Esophagus muscularis mucosa (tissue), 4 donors: ENCODE measurements at regions not wholly inside any gene's neighbourhood (a gene's known extent, or its start where the extent isn't known, plus 50 kb on each side); places are given as distances from the start of the nearest gene placed in this dataset.

ENCODE experiments used
- DNase-seq: peaks from one replicate; pipeline ENCODE4 v3.0.0-alpha.2; 2017; ENCODE audit errors: extremely low spot score
- H3K27ac ChIP-seq, 4 donors: fragments of 200-600 bp; sonication (generic); replicated peaks in 1 of 4; 1 replicate in 3 of 4; 2 replicates in 1 of 4; pipeline ENCODE4 v1.5.1; 2016 to 2019; ENCODE audit warnings: mild to moderate bottlenecking in 1 of 4
- H3K27me3 ChIP-seq, 4 donors: fragments of 200-600 bp; sonication (generic); one replicate each; pipeline versions ENCODE4 v1.5.1 to v1.6.0; 2016 to 2019
- H3K36me3 ChIP-seq, 4 donors: fragments of 200-600 bp; sonication (generic); one replicate each; pipeline ENCODE4 v1.5.1; 2016 to 2019
- H3K4me1 ChIP-seq, 4 donors: fragments of 200-600 bp; sonication (generic); one replicate each; pipeline ENCODE4 v1.5.1; 2016 to 2019
- H3K4me3 ChIP-seq, 4 donors: fragments of 200-600 bp; sonication (generic); 1 replicate in 2 of 4; 2 replicates in 2 of 4; pipeline ENCODE4 v1.5.1; 2016 to 2019; ENCODE audit warnings: mild to moderate bottlenecking in 4 of 4, moderate library complexity in 1 of 4
- H3K9me3 ChIP-seq, 4 donors: fragments of 200-600 bp; sonication (generic); 1 replicate in 3 of 4; 2 replicates in 1 of 4; pipeline ENCODE4 v1.5.1; 2016 to 2019
- EP300 ChIP-seq: sonication (generic); formaldehyde crosslinking; IDR thresholded peaks from one replicate; pipeline ENCODE4 v1.6.1; 2017; ENCODE audit warnings: antibody characterized with exemption
- POLR2A ChIP-seq: fragments of 450-650 bp; IDR thresholded peaks from one replicate; pipeline ENCODE4 v1.6.1; 2017; ENCODE audit warnings: antibody characterized with exemption, moderate library complexity, mild to moderate bottlenecking, low read depth
- POLR2AphosphoS5 ChIP-seq, 2 donors: sonication (generic); formaldehyde crosslinking; IDR thresholded peaks; one replicate each; pipeline ENCODE4 v1.6.1; 2017; ENCODE audit warnings: antibody characterized with exemption in 2 of 2
- WGBS: methylation state at CpG from one replicate; pipeline ENCODE4 v1.1.5; 2018; 5-methylcytosine and 5-hydroxymethylcytosine counted together
- intact Hi-C: fragments of 100-400 bp; cut with DNase I; formaldehyde crosslinking; loops from one replicate; pipeline ENCODE4 v1.15.1; 2023
- TF ChIP-seq, protein P1 (sequence below), 3 experiments: fragments of 200-600 bp in 2 of 3; fragments of 450-650 bp in 1 of 3; sonication (generic) in 2 of 3; IDR thresholded peaks; one replicate each; pipeline ENCODE4 v1.5.1; 2017 to 2019; ENCODE audit warnings: antibody characterized with exemption in 3 of 3, mild to moderate bottlenecking in 2 of 3, moderate library complexity in 1 of 3

DNA sequence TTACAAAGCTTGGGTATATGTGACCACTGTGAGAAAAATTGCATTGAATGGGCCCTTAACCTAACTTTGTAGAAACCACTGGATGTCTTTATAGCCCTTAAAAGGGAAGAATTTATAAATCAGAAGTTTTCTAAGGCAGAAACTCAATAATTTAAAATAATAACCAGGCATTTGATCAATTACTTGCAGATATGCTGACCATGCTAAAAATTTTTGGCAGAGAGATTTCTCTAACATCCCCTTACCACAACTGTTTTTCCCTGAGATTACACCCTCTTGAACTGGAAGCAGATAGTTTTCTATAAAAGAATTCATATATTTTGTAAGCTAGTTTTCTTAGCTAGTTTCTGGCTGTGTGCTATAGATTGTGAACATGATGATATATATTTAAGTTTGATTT is 428.3 kb downstream of the KIF4B start:
- Histone ChIP-seq H3K9me3 (no peaks in the 10 kb centered on the region), H3K4me1 (peaks cover 0 to 4% (median 0%) of the 10 kb centered on the region in 4 donors), H3K27me3 (no peaks in the 10 kb centered on the region), H3K27ac (no peak overlapping the region), H3K36me3 (no peaks in the 10 kb centered on the region), H3K4me3 (no peak overlapping the region)
- intact Hi-C loops = no loop called here
- TF ChIP-seq EP300 = no peak
- TF ChIP-seq, protein P1, sequence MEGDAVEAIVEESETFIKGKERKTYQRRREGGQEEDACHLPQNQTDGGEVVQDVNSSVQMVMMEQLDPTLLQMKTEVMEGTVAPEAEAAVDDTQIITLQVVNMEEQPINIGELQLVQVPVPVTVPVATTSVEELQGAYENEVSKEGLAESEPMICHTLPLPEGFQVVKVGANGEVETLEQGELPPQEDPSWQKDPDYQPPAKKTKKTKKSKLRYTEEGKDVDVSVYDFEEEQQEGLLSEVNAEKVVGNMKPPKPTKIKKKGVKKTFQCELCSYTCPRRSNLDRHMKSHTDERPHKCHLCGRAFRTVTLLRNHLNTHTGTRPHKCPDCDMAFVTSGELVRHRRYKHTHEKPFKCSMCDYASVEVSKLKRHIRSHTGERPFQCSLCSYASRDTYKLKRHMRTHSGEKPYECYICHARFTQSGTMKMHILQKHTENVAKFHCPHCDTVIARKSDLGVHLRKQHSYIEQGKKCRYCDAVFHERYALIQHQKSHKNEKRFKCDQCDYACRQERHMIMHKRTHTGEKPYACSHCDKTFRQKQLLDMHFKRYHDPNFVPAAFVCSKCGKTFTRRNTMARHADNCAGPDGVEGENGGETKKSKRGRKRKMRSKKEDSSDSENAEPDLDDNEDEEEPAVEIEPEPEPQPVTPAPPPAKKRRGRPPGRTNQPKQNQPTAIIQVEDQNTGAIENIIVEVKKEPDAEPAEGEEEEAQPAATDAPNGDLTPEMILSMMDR (IDR thresholded peaks at IDR 0.05) = no peak
- no peak for DNase-seq

DNA sequence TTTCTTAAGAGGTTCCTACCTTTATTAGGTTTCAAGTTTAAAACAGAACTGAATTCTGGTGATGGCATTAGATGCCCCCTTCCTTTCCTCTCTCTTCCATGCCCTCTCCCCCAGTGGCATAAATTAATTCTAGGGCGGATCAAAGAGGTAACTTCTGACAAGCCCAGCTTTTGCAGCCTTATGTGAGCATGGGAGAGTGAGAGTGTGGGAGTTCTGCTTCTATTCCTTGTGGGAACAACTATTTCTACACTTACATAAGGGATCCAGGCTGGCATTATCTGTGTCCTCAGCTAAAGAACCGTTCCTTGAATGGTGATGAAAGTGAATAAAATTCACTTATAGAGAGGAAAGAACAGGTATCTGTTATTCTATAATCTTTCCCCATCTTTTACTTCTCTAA is 437.6 kb downstream of the KIF4B start:
- Histone ChIP-seq H3K4me3 (no peak overlapping the region), H3K36me3 (no peaks in the 10 kb centered on the region), H3K9me3 (no peaks in the 10 kb centered on the region), H3K27me3 (no peaks in the 10 kb centered on the region), H3K4me1 (no peaks in the 10 kb centered on the region), H3K27ac (no peak overlapping the region)
- DNase-seq = no peak
- WGBS = 76% methylated on average over 2 of the region's 2 CpGs
- intact Hi-C loops = no loop called here
- no peak for TF ChIP-seq POLR2AphosphoS5 (IDR thresholded peaks at IDR 0.05)

DNA sequence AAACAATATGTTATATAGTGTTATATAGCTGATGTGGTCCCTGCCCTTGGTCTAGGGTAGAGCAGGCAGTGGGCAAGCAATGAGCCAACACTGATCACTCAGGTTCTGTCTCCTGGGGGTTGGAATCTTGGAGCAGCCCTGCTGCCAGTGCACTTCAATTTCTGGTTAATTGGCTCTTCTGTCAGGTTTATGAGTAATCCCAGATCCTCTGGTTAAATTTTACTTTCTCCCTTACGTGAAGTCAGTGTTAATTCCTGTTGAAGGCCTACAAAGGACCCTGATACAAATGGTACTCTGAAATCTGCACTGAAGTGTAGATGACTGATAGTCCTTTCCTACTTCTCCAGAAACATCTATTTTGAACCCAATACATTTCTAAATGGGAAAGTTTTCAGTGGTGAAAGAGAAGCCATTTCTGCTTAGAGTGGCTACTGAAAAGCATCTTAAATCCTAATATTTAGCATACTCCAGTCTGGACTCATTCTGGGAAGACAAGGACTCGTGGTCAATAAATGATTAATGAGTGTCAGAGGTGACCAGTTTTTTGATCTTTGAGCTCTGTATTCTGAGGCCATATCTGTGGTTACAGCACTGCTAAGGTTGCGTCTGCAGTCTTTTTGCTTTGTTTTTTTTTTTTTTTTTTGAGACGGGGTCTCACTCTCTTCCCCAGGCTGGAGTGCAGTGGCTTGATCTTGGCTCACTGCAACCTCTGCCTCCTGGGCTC is 442.4 kb downstream of the KIF4B start:
- H3K4me3 ChIP-seq = no peak overlapping the region
- no peaks in the 10 kb centered on the region for H3K9me3 ChIP-seq
- WGBS = 82% methylated on average over 4 of the region's 4 CpGs
- DNase-seq = no peak
- no peaks in the 10 kb centered on the region for H3K36me3 ChIP-seq
- H3K4me1 ChIP-seq = no peaks in the 10 kb centered on the region
- TF ChIP-seq POLR2AphosphoS5 (IDR thresholded peaks at IDR 0.05) = no peak
- H3K27ac ChIP-seq = no peak overlapping the region
- intact Hi-C loops = no loop called here
- no peaks in the 10 kb centered on the region for H3K27me3 ChIP-seq

DNA sequence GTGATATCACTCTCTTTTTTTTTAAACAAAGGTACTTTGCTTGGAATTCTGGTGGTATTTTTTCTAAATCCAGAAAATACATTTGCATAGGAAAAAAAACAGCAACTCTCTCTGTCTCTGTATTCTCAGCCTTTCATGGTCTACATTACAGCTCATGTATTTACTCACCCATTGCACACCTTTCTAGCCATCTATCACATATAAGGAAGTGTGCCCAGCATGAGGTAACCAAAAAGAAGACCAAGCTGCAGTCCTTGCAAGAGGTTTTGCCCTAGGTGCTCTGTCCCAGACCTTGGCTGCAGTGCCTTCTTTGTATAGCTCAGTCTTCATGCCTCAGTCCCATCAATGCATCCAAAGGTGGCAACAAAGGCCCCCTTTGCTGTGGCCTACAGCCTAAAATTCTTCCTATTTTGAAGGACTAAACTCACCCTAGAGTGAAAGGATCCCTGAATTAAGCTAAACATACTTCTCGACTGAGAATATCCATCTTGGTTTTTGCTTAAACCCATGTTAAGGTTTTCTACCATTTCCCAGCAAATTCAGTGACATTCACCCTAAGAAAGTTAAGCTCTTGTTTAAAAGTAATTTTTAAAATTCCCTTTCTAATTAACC is 446.4 kb downstream of the KIF4B start:
- 73% methylated on average over 1 of the region's 1 CpG for WGBS
- Histone ChIP-seq H3K36me3 (no peaks in the 10 kb centered on the region), H3K27me3 (no peaks in the 10 kb centered on the region), H3K9me3 (no peaks in the 10 kb centered on the region), H3K4me1 (no peaks in the 10 kb centered on the region), H3K4me3 (no peak overlapping the region), H3K27ac (no peak overlapping the region)
- TF ChIP-seq, protein P1 (IDR thresholded peaks at IDR 0.05) = no peak
- intact Hi-C loops = no loop called here
- DNase-seq = peak; percentile 29

DNA sequence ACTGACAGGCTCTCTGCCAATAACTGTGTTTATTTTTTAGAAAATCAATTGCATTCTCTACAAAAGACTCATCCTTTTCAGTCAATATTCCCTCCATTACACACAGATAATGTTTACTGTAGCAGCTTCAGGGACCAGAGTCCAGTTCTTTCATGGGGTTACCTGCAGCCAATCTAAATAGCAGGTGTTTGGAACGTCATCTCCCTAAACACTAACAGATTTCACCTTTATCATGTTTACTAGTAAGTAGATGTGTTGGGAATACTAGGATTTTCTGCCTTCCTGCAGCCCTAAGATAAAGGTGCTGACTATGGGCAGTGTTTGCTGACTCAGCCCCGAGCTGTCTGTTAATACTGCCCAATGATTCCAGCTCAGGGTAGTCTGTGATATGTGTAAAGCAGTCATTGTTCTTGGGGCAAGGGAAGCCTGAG is 447.0 kb downstream of the KIF4B start:
- intact Hi-C loops = no loop called here
- TF ChIP-seq POLR2AphosphoS5 (IDR thresholded peaks at IDR 0.05) = no peak
- TF ChIP-seq, protein P1 (IDR thresholded peaks at IDR 0.05) = no peak
- TF ChIP-seq EP300 = no peak
- TF ChIP-seq POLR2A = no peak

DNA sequence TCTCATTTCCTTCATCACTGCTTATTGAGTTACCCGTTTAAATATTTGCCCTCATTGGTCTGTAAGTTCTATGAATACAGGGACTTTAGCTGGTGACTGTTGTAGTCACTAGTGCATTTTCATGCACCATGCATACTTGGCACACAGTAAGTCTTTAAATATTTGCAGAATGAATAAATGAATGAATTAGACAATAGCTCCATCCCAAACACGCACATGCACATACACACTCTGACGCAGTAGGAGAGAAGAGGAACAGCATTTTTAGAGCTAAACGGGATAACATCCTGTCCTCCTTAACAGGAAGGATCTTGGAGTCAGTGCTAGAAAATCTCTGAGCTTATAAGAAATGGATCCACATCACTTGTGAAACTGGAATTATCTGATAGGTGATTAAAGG is 447.7 kb downstream of the KIF4B start:
- intact Hi-C loops = no loop called here
- H3K4me1 ChIP-seq = no peaks in the 10 kb centered on the region
- TF ChIP-seq, protein P1 (IDR thresholded peaks at IDR 0.05) = no peak
- no peak for TF ChIP-seq POLR2A
- TF ChIP-seq POLR2AphosphoS5 (IDR thresholded peaks at IDR 0.05) = no peak
- TF ChIP-seq EP300 = no peak
- H3K36me3 ChIP-seq = no peaks in the 10 kb centered on the region
- no peaks in the 10 kb centered on the region for H3K9me3 ChIP-seq
- H3K27me3 ChIP-seq = no peaks in the 10 kb centered on the region
- 88% methylated on average over 4 of the region's 4 CpGs for WGBS
- no peak overlapping the region for H3K27ac ChIP-seq
- no peak overlapping the region for H3K4me3 ChIP-seq
- DNase-seq = peak; percentile 72

More for the DNA sequence above, 447.0 kb downstream of the KIF4B start:
- H3K36me3 ChIP-seq = no peaks in the 10 kb centered on the region
- H3K4me1 ChIP-seq = no peaks in the 10 kb centered on the region
- no peak overlapping the region for H3K4me3 ChIP-seq
- H3K27ac ChIP-seq = no peak overlapping the region
- DNase-seq = peak; percentile 55
- no peaks in the 10 kb centered on the region for H3K27me3 ChIP-seq
- H3K9me3 ChIP-seq = no peaks in the 10 kb centered on the region
- 53% methylated on average over 2 of the region's 2 CpGs for WGBS
